ENCODE measurements at regions not wholly inside any gene's neighbourhood (a gene's known extent, or its start where the extent isn't known, plus 50 kb on each side); places are given as distances from the start of the nearest gene placed in this dataset.

- TF ChIP-seq ZNF274 (IDR thresholded peaks at IDR 0.05; ENCODE audit: low read depth, low read length): no peak
- TF ChIP-seq YY1 (IDR thresholded peaks at IDR 0.05; ENCODE audit: insufficient read depth, insufficient read length): no peak
- no peak for TF ChIP-seq SUZ12 (IDR thresholded peaks at IDR 0.05; ENCODE audit: extremely low read depth, insufficient read depth, insufficient read length)
Observed at GRCh38 chr20:6693178-6693807, 74.2 kb upstream of the BMP2 start.

All from NT2/D1 (cell line).